GM12864 (cell line): ENCODE measurements at regions not wholly inside any gene's neighbourhood (a gene's known extent, or its start where the extent isn't known, plus 50 kb on each side); places are given as distances from the start of the nearest gene placed in this dataset.

Experiments used
- DNase-seq: peaks from one replicate; pipeline ENCODE4 v3.0.0-alpha.2; 2011; ENCODE audit warnings: low read depth
- H3K4me3 ChIP-seq: 2 replicates; pipeline ENCODE4 v1.5.1; 2011; ENCODE audit warnings: mild to moderate bottlenecking, low read depth, low read length, control low read depth
- TF ChIP-seq, protein P1 (sequence below): IDR thresholded peaks from 2 replicates; pipeline ENCODE4 v1.5.1; 2011; ENCODE audit warnings: low read depth, mild to moderate bottlenecking, moderate library complexity, low read length, control low read depth, inconsistent platforms; ENCODE audit errors: missing control alignments

DNA sequence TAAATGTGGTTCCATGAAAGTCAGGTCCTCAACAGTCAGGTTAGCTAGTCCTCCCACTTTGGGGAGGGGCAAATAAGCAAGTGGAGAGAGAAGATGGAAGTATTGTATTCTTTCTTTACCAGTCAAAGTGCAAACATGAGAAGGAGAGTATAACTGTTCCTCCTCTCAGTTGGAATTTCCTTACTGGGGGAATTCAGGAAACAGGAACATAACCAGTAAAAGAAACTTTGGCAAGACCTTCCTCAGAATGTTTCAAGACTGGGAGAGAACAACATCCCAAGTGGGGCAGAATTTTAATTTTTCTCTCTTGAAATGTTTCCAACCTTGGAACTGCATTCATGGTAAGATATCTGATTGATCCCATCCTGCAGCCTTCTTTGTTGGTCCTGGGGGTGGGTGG is 552.4 kb upstream of the TNP1 start:
- TF ChIP-seq, protein P1, sequence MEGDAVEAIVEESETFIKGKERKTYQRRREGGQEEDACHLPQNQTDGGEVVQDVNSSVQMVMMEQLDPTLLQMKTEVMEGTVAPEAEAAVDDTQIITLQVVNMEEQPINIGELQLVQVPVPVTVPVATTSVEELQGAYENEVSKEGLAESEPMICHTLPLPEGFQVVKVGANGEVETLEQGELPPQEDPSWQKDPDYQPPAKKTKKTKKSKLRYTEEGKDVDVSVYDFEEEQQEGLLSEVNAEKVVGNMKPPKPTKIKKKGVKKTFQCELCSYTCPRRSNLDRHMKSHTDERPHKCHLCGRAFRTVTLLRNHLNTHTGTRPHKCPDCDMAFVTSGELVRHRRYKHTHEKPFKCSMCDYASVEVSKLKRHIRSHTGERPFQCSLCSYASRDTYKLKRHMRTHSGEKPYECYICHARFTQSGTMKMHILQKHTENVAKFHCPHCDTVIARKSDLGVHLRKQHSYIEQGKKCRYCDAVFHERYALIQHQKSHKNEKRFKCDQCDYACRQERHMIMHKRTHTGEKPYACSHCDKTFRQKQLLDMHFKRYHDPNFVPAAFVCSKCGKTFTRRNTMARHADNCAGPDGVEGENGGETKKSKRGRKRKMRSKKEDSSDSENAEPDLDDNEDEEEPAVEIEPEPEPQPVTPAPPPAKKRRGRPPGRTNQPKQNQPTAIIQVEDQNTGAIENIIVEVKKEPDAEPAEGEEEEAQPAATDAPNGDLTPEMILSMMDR = no peak

GRCh38 chr2:217410681-217410960 is 550.8 kb upstream of the TNP1 start:
- no peak overlapping the region for H3K4me3 ChIP-seq
- TF ChIP-seq, protein P1 = no peak
- DNase-seq = no peak

More for the DNA sequence above, 552.4 kb upstream of the TNP1 start:
- DNase-seq = no peak
- H3K4me3 ChIP-seq = no peak overlapping the region

DNA sequence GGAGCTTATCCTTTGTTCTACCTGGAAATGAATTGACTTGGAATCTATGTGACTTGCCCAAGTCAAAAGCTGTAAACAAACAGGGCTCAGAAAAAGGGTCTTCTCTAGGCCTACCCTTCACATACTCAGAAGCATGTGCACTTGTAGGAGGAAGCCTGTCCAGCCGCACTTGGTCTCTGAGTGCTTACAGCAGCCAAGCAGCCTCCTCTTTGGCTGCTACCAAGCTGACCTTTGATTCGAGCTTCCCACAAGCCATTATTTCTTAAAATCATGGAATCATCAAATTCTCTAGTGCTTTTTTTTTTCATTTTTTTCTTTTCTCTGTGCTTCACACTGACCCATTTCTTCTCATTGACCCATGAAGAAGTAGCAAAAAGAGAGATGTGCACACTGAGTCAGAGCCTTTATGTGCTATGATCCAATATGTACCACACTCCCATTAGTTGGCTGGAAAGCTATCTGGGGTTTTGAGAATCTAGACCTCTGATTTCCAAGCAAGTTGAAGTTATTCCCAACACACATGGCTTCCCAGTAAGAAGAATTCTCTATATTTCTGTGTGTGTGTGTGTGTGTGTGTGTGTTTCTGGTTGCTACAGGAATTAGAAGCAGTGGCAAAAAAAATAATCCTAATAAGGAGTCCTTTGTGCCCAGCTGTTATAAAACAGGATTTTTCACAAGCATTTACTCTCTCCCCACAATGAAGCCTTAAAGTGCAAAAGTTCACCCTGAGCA is 550.3 kb upstream of the TNP1 start:
- TF ChIP-seq, protein P1 = no peak
- no peak for DNase-seq
- H3K4me3 ChIP-seq = no peak overlapping the region

GRCh38 chr2:217407362-217407761 is 547.5 kb upstream of the TNP1 start:
- no peak for DNase-seq
- no peak overlapping the region for H3K4me3 ChIP-seq
- TF ChIP-seq, protein P1 = no peak

DNA sequence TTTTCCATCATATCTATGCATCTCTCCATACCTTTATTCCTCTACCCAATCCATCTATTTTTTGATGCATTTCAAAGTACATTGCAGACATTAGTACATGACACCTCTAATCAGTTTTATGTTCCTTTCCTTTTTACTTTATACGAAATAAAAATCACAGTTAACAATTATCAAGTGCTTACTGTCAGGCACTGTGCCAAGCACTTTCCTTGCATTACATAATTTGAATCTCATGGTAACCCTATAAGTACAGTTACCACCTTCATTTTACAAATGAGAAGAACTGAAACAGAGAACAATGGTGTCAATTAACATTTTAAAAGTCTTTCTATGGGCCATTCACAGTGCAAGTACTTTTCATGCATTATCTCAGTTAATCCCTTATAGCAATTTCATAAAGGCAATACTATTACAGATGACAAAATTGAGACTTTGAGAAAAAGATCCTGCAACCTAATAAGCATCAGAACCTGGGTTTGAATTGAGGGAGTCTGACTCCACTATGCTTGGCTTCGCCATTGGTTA is 544.4 kb upstream of the TNP1 start:
- DNase-seq = no peak
- no peak overlapping the region for H3K4me3 ChIP-seq
- TF ChIP-seq, protein P1 = no peak

GRCh38 chr2:217402761-217403383 is 543.0 kb upstream of the TNP1 start:
- DNase-seq = no peak
- H3K4me3 ChIP-seq = no peak overlapping the region
- TF ChIP-seq, protein P1 = no peak

GRCh38 chr2:217402144-217402543 is 542.3 kb upstream of the TNP1 start:
- H3K4me3 ChIP-seq = no peak overlapping the region
- DNase-seq = no peak
- TF ChIP-seq, protein P1 = no peak
